ENCODE measurements at regions not wholly inside any gene's neighbourhood (a gene's known extent, or its start where the extent isn't known, plus 50 kb on each side); places are given as distances from the start of the nearest gene placed in this dataset.

DNA sequence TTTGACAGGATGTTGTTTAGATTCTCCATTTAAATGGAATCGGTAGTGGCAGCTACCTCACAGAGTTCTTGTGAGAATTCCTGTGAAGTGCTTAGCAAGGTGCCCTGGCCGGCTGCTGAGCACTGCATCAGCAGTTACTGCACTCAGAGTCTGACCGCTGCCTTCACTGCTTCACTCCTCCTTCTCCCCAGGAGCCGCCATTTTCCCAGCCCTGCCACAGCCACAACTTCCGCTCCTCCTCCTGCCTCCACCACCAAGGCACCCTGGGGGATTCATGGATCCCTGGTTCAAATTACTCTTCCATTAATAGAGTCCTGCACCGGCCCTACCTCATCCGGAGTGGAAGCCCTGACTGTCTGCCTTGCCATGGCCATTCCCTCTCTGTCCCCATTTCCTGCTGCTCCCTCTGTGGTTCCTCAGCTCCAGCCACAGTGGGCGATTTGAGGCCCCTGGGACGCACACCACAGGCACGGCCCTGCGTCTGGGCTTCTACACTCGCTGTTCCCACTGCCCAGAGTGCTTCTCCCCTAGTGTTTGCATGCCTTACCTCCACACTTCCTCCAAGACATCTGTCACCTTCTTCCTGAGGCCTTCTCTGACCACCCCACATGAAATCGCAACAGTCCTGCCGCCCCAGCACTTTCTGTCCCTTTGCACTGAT, 210.3 kb downstream of the IPO8 start:
- TF ChIP-seq, protein P1, sequence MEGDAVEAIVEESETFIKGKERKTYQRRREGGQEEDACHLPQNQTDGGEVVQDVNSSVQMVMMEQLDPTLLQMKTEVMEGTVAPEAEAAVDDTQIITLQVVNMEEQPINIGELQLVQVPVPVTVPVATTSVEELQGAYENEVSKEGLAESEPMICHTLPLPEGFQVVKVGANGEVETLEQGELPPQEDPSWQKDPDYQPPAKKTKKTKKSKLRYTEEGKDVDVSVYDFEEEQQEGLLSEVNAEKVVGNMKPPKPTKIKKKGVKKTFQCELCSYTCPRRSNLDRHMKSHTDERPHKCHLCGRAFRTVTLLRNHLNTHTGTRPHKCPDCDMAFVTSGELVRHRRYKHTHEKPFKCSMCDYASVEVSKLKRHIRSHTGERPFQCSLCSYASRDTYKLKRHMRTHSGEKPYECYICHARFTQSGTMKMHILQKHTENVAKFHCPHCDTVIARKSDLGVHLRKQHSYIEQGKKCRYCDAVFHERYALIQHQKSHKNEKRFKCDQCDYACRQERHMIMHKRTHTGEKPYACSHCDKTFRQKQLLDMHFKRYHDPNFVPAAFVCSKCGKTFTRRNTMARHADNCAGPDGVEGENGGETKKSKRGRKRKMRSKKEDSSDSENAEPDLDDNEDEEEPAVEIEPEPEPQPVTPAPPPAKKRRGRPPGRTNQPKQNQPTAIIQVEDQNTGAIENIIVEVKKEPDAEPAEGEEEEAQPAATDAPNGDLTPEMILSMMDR (IDR thresholded peaks at IDR 0.05) = no peak
- TF ChIP-seq EP300 (IDR thresholded peaks at IDR 0.05) (no peak), POLR2A (IDR thresholded peaks at IDR 0.05) (no peak)

Measured in suprapubic skin (tissue), 3 donors.